Psoas muscle (tissue), 7 donors: ENCODE measurements at regions not wholly inside any gene's neighbourhood (a gene's known extent, or its start where the extent isn't known, plus 50 kb on each side); places are given as distances from the start of the nearest gene placed in this dataset.

ENCODE experiments used
- ATAC-seq, 4 donors: fragments of 200-7000 bp; cut with Tn5 transposase; one replicate each; pipeline ENCODE4 v1.9.1; 2020; ENCODE audit warnings: moderate library complexity in 3 of 4, mild to moderate bottlenecking in 2 of 4
- DNase-seq, 2 donors: peaks; one replicate each; pipeline ENCODE4 v3.0.0-alpha.2; 2020
- H3K27ac ChIP-seq: fragments of 200-600 bp; one replicate; pipeline ENCODE4 v1.8.0; 2022
- H3K27me3 ChIP-seq, 3 donors: fragments of 200-600 bp in 1 of 3; one replicate each; pipeline versions ENCODE4 v1.6.1 to v1.8.0; 2013 to 2022; ENCODE audit warnings: low read length in 2 of 3, mild to moderate bottlenecking in 2 of 3, moderate library complexity in 1 of 3; ENCODE audit not compliant: insufficient read depth in 3 of 3
- H3K36me3 ChIP-seq, 2 donors: fragments of 200-600 bp in 1 of 2; one replicate each; pipeline versions ENCODE4 v1.6.1 to v1.8.0; 2013 to 2022; ENCODE audit warnings: low read depth in 1 of 2, mild to moderate bottlenecking in 1 of 2, moderate library complexity in 1 of 2; ENCODE audit not compliant: insufficient read depth in 1 of 2
- H3K4me1 ChIP-seq: fragments of 200-600 bp; one replicate; pipeline ENCODE4 v1.8.0; 2022
- H3K4me3 ChIP-seq: fragments of 200-600 bp; one replicate; pipeline ENCODE4 v1.8.0; 2022; ENCODE audit warnings: mild to moderate bottlenecking
- H3K9me3 ChIP-seq: fragments of 200-600 bp; one replicate; pipeline ENCODE4 v1.8.0; 2022
- WGBS, 3 donors: extraction: QIAGEN DNeasy Blood & Tissue Kit; methylation state at CpG; one replicate each; pipeline versions ENCODE4 v1.1.6 to v1.1.7; 2013; 5-methylcytosine and 5-hydroxymethylcytosine counted together
- intact Hi-C, 2 donors: fragments of 100-400 bp; cut with DNase I; formaldehyde crosslinking; loops; one replicate each; pipeline versions ENCODE4 v1.11.0 to v1.14.2; 2022
- TF ChIP-seq, protein P1 (sequence below): fragments of 200-600 bp; IDR thresholded peaks from one replicate; pipeline ENCODE4 v1.8.0; 2022; ENCODE audit warnings: antibody characterized with exemption
- donor health status: healthy with polysubstance abuse.
- donor health status: DM: no; HTN: no; CAD: no; lungs with moderate emphysema.
- donor health status: Bipolar disorder and iron deficiency.
- donor health status: healthy.
- donor health status: DM: yes; HTN: yes; CAD: no.
- donor health status: DM: no; HTN: no; CAD: no.
- donor health status: DM: yes; HTN: yes; CAD: no.

DNA sequence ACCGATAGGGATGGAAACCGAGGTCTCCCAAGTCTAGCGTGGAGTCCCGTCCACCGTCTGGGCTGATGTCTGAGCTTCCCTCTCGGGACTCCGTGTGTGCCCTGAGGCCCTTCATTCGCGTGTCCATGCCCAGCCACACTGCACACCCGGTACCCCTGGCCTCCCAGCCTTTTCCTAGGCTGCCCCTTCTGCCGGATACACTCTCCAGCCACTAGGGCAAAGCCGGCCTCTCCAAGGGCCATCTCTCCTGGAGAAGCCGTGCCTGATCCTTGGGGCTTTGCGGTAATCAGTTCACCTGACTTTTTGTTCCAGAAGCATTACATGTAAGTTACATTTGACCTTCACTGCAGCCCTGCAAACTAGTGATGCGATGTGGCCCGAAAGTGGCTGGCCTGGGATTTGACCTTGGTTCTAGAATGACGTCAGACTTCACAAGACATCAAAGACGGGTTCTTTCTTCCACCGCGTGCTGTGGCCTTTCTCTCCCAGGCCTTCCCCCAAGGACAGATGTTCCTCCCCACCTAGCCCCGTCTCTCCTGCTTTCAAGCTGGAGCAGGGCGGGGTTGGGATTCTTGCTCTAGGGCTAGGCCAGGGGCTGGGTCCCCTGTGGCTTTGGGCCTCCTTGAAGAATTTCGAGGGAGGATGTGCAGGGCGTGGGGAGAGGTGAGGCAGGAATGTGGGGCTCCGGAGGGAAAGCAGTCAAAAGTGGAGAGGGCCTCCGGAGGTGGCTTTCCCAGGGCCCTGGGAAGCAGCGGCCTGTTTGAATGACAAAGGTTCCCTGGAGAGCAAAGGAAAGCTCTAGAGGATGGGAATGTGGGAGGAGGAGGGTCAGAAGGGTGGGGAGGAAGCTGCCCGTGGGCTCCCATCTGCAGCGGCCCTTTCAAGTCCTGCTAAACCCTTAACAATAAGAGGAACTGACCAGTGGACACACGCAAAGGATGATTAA is 49.7 kb upstream of the SLC2A1 start:
- TF ChIP-seq, protein P1, sequence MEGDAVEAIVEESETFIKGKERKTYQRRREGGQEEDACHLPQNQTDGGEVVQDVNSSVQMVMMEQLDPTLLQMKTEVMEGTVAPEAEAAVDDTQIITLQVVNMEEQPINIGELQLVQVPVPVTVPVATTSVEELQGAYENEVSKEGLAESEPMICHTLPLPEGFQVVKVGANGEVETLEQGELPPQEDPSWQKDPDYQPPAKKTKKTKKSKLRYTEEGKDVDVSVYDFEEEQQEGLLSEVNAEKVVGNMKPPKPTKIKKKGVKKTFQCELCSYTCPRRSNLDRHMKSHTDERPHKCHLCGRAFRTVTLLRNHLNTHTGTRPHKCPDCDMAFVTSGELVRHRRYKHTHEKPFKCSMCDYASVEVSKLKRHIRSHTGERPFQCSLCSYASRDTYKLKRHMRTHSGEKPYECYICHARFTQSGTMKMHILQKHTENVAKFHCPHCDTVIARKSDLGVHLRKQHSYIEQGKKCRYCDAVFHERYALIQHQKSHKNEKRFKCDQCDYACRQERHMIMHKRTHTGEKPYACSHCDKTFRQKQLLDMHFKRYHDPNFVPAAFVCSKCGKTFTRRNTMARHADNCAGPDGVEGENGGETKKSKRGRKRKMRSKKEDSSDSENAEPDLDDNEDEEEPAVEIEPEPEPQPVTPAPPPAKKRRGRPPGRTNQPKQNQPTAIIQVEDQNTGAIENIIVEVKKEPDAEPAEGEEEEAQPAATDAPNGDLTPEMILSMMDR: no peak
- Histone ChIP-seq H3K27me3 (peaks cover 0 to 40% (median 10%) of the 10 kb centered on the region in 3 donors), H3K4me1 (no peaks in the 10 kb centered on the region), H3K27ac (no peak overlapping the region), H3K9me3 (no peaks in the 10 kb centered on the region), H3K4me3 (no peak overlapping the region), H3K36me3 (no peaks in the 10 kb centered on the region)
- intact Hi-C loops: no loop called here
- ATAC-seq: no peak
- DNase-seq: no peak
- 65 to 69% (median 68%) methylated on average over 29 to 30 of the region's 30 CpGs for WGBS, 3 donors
